B cell (primary cell): ENCODE measurements at regions not wholly inside any gene's neighbourhood (a gene's known extent, or its start where the extent isn't known, plus 50 kb on each side); places are given as distances from the start of the nearest gene placed in this dataset.

Experiments used
- ATAC-seq: fragments of 200-7000 bp; cut with Tn5 transposase; one replicate; pipeline ENCODE4 v1.10.0; 2021; ENCODE audit warnings: low read depth, mild to moderate bottlenecking, moderate number of reproducible peaks, moderate library complexity
- CTCF ChIA-PET: fragments of 350-600 bp; sonication (Branson Sonifier 250); formaldehyde crosslinking; loops from one replicate; lab custom pipeline; 2021; ENCODE audit warnings: antibody characterized with exemption, inconsistent platforms; lab: Charles Lee
- POLR2A ChIA-PET: fragments of 350-600 bp; sonication (Branson Sonifier 250); formaldehyde crosslinking; loops from one replicate; lab custom pipeline; 2021; ENCODE audit warnings: antibody characterized with exemption; lab: Charles Lee
- DNase-seq: peaks from one replicate; pipeline ENCODE4 v3.0.0; 2013
- H2AFZ ChIP-seq: 2 replicates; pipeline ENCODE4 v1.6.1; 2012; ENCODE audit warnings: mild to moderate bottlenecking, low read depth, low read length; ENCODE audit not compliant: insufficient read depth, poor library complexity, severe bottlenecking
- H3K27ac ChIP-seq, 2 donors: 1 replicate in 1 of 2; 2 replicates in 1 of 2; pipeline ENCODE4 v1.5.1; 2012 to 2013; ENCODE audit warnings: low read length in 2 of 2, mild to moderate bottlenecking in 2 of 2, moderate library complexity in 1 of 2
- H3K27me3 ChIP-seq, 4 experiments: fragments of 200-600 bp in 1 of 4; sonication (generic) in 1 of 4; replicated peaks in 1 of 4; 1 replicate in 2 of 4; 2 replicates in 2 of 4; pipeline versions ENCODE4 v1.6.1 to v1.7.0; 2013 to 2016; ENCODE audit warnings: low read length in 3 of 4, mild to moderate bottlenecking in 2 of 4, mixed read lengths in 1 of 4, moderate library complexity in 1 of 4; ENCODE audit not compliant: insufficient read depth in 4 of 4, control insufficient read depth in 3 of 4; ENCODE audit errors: control extremely low read depth in 1 of 4
- H3K36me3 ChIP-seq, 2 experiments: replicated peaks in 1 of 2; 1 replicate in 1 of 2; 2 replicates in 1 of 2; pipeline versions ENCODE4 v1.6.1 to v1.7.1; 2013; ENCODE audit warnings: low read length in 1 of 2; ENCODE audit not compliant: insufficient read depth in 2 of 2, control insufficient read depth in 1 of 2; ENCODE audit errors: control extremely low read depth in 1 of 2, extremely low read depth in 1 of 2
- H3K4me1 ChIP-seq, 2 donors: fragments of 200-600 bp in 1 of 2; sonication (generic) in 1 of 2; 1 replicate in 1 of 2; 2 replicates in 1 of 2; pipeline versions ENCODE4 v1.5.1 to v1.6.1; 2013 to 2017; ENCODE audit warnings: low read length in 2 of 2; ENCODE audit not compliant: control insufficient read depth in 2 of 2, insufficient read depth in 2 of 2
- H3K4me2 ChIP-seq: replicated peaks from 2 replicates; pipeline ENCODE3; 2012; ENCODE audit warnings: mild to moderate bottlenecking, low read depth, low read length; ENCODE audit not compliant: poor library complexity, severe bottlenecking
- H3K4me3 ChIP-seq, 5 experiments: fragments of 200-600 bp in 1 of 5; sonication (generic) in 1 of 5; 1 replicate in 3 of 5; 2 replicates in 2 of 5; pipeline versions ENCODE4 v1.5.1 to v1.7.0; 2011 to 2016; ENCODE audit warnings: low read length in 4 of 5, mild to moderate bottlenecking in 4 of 5, low read depth in 2 of 5, control low read depth in 1 of 5, moderate library complexity in 1 of 5; ENCODE audit not compliant: insufficient read depth in 1 of 5; ENCODE audit errors: control extremely low read depth in 1 of 5, extremely low read depth in 1 of 5
- H3K79me2 ChIP-seq: fragments of 200-600 bp; sonication (generic); one replicate; pipeline ENCODE4 v1.6.0; 2016; ENCODE audit warnings: low read length; ENCODE audit not compliant: control insufficient read depth, insufficient read depth
- H3K9ac ChIP-seq: fragments of 200-600 bp; sonication (generic); 2 replicates; pipeline ENCODE4 v1.6.1; 2017; ENCODE audit warnings: mild to moderate bottlenecking, low read length, moderate library complexity
- H3K9me3 ChIP-seq, 3 donors: one replicate each; pipeline versions ENCODE4 v1.6.1 to v1.7.1; 2013; ENCODE audit warnings: low read length in 2 of 3; ENCODE audit not compliant: control insufficient read depth in 2 of 3, insufficient read depth in 1 of 3; ENCODE audit errors: control extremely low read depth in 1 of 3
- H4K20me1 ChIP-seq: 2 replicates; pipeline ENCODE4 v1.6.0; 2012; ENCODE audit warnings: mild to moderate bottlenecking, low read length; ENCODE audit not compliant: insufficient read depth, control insufficient read depth, poor library complexity, severe bottlenecking
- H3K27ac Mint-ChIP-seq: one replicate; pipeline ENCODE4 v1.8.0; 2021; ENCODE audit warnings: mixed read lengths
- H3K27me3 Mint-ChIP-seq: one replicate; pipeline ENCODE4 v1.8.0; 2021; ENCODE audit warnings: mixed read lengths
- H3K4me1 Mint-ChIP-seq: one replicate; pipeline ENCODE4 v1.8.0; 2021; ENCODE audit warnings: mixed read lengths
- H3K4me3 Mint-ChIP-seq: one replicate; pipeline ENCODE4 v1.8.0; 2021; ENCODE audit warnings: mixed read lengths
- H3K9me3 Mint-ChIP-seq: one replicate; pipeline ENCODE4 v1.8.0; 2022; ENCODE audit warnings: mixed read lengths; ENCODE audit not compliant: insufficient read depth
- EZH2 ChIP-seq: IDR thresholded peaks from 2 replicates; pipeline ENCODE4 v1.6.1; 2012; ENCODE audit warnings: borderline replicate concordance, low read depth, mild to moderate bottlenecking, moderate library complexity, low read length; ENCODE audit not compliant: insufficient read depth, poor library complexity, severe bottlenecking
- WGBS: methylation state at CpG from one replicate; pipeline ENCODE4 v1.1.5; 2013; ENCODE audit warnings: missing lambda C conversion rate; ENCODE audit not compliant: insufficient coverage; 5-methylcytosine and 5-hydroxymethylcytosine counted together
- intact Hi-C: fragments of 100-400 bp; cut with micrococcal nuclease; formaldehyde crosslinking; loops from one replicate; pipeline ENCODE4 v1.10.0; 2022
- TF ChIP-seq, protein P1 (sequence below): fragments of 200-600 bp; IDR thresholded peaks from one replicate; pipeline ENCODE4 v1.8.0; 2022; ENCODE audit warnings: antibody characterized with exemption, mild to moderate bottlenecking

DNA sequence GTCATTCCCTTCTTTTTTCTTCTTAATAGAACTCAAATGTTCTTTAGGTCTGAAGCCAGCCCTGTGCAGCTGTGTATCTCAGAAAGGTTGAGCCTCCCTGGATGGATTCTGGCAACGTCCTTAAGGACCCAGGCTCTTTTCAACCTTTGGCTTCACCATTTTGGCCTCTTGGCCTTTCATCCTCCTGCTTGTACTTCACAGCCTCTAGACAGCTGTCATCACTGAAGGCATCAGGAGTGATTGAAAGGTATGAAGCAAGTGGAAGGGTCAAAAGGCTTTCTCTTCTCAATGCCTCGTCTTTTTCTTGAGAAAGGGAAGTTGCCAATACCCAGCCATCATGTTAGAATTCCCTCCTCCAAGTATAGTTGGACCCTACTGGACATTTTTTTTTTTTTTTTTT lies 81.2 kb upstream of the RANBP3L start:
- Histone ChIP-seq H4K20me1 (no peaks in the 10 kb centered on the region), H2AFZ (no peak overlapping the region), H3K4me1 (no peaks in the 10 kb centered on the region), H3K9ac (no peak overlapping the region), H3K79me2 (no peaks in the 10 kb centered on the region), H3K4me3 (no peak overlapping the region), H3K36me3 (no peaks in the 10 kb centered on the region), H3K27ac (no peak overlapping the region), H3K4me2 (no peak overlapping the region), H3K27me3 (no peaks in the 10 kb centered on the region), H3K9me3 (no peaks in the 10 kb centered on the region)
- intact Hi-C loops, result loop anchor here (10.0 kb wide), 1 partner anchor 108 kb away; no protein-coding TSS in a partner anchor
- Mint-ChIP-seq H3K27ac (no peak overlapping the region), H3K4me1 (peaks cover 3% of the 10 kb centered on the region), H3K27me3 (no peaks in the 10 kb centered on the region), H3K4me3 (no peak overlapping the region), H3K9me3 (no peaks in the 10 kb centered on the region)
- CTCF ChIA-PET, result no interaction called here
- 60% methylated on average over 1 of the region's 2 CpGs for WGBS
- POLR2A ChIA-PET, result no interaction called here
- DNase-seq, result no peak
- no peak for ATAC-seq
- TF ChIP-seq, protein P1, sequence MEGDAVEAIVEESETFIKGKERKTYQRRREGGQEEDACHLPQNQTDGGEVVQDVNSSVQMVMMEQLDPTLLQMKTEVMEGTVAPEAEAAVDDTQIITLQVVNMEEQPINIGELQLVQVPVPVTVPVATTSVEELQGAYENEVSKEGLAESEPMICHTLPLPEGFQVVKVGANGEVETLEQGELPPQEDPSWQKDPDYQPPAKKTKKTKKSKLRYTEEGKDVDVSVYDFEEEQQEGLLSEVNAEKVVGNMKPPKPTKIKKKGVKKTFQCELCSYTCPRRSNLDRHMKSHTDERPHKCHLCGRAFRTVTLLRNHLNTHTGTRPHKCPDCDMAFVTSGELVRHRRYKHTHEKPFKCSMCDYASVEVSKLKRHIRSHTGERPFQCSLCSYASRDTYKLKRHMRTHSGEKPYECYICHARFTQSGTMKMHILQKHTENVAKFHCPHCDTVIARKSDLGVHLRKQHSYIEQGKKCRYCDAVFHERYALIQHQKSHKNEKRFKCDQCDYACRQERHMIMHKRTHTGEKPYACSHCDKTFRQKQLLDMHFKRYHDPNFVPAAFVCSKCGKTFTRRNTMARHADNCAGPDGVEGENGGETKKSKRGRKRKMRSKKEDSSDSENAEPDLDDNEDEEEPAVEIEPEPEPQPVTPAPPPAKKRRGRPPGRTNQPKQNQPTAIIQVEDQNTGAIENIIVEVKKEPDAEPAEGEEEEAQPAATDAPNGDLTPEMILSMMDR, result no peak
- no peak for TF ChIP-seq EZH2

DNA sequence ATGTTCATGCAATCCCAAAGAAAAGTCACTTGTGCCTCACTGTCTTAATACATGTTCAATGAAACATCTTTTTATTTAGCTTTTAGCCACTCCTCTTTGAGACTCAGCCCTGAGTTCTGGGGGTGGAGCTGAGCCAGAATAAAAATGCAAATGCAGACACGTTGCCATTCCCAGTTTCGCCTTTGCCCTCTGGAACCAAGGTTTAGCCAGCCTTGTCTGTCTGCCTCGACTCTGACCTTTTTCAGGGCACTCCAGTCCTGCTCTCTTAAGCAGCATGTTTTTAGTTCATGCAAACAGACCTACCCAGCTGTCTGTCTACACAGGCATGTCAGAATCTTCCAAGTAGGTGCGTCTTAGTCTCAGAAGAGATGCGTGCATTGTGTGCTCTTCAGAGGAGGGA lies 82.2 kb upstream of the RANBP3L start:
- Mint-ChIP-seq H3K9me3 (no peaks in the 10 kb centered on the region), H3K27me3 (no peaks in the 10 kb centered on the region), H3K27ac (no peak overlapping the region), H3K4me3 (no peak overlapping the region), H3K4me1 (peaks cover 3% of the 10 kb centered on the region)
- Histone ChIP-seq H4K20me1 (no peaks in the 10 kb centered on the region), H3K4me2 (no peak overlapping the region), H3K4me1 (no peaks in the 10 kb centered on the region), H2AFZ (no peak overlapping the region), H3K36me3 (no peaks in the 10 kb centered on the region), H3K4me3 (no peak overlapping the region), H3K79me2 (no peaks in the 10 kb centered on the region), H3K9me3 (no peaks in the 10 kb centered on the region), H3K9ac (no peak overlapping the region), H3K27ac (no peak overlapping the region), H3K27me3 (no peaks in the 10 kb centered on the region)
- DNase-seq (no peak), ATAC-seq (no peak)
- 82% methylated on average over 5 of the region's 5 CpGs for WGBS
- ChIA-PET POLR2A (no interaction called here), CTCF (no interaction called here)
- TF ChIP-seq, protein P1, result no peak
- TF ChIP-seq EZH2, result no peak
- intact Hi-C loops, result loop anchor here (10.0 kb wide), 1 partner anchor 109 kb away; no protein-coding TSS in a partner anchor
